ENCODE measurements at regions not wholly inside any gene's neighbourhood (a gene's known extent, or its start where the extent isn't known, plus 50 kb on each side); places are given as distances from the start of the nearest gene placed in this dataset.

GRCh38 chr7:3206101-3206500 is 95.0 kb upstream of the SDK1 start:
- TF ChIP-seq CTCF (IDR thresholded peaks at IDR 0.05) (no peak), IRF2 (CRISPR knock-in tag; IDR thresholded peaks at IDR 0.05; ENCODE audit: borderline replicate concordance, low read depth) (no peak), JUN (CRISPR knock-in tag; IDR thresholded peaks at IDR 0.05) (no peak)

Data from WTC11 (cell line).